Activated CD8-positive, alpha-beta memory T cell treated with anti-CD3 and anti-CD28 coated beads, Interleukin-2, amount 50 U/mL, for 24 hours (primary cell): ENCODE measurements at regions not wholly inside any gene's neighbourhood (a gene's known extent, or its start where the extent isn't known, plus 50 kb on each side); places are given as distances from the start of the nearest gene placed in this dataset.

ENCODE experiments used
- DNase-seq: peaks from one replicate; pipeline ENCODE4 v3.0.0-alpha.2; 2020; ENCODE audit errors: extremely low read depth

- DNase-seq: no peak
These were observed 165.4 kb upstream of the PPP2R3A start for GRCh38 chr3:135800071-135800549.

GRCh38 chr3:135801018-135801417 lies 164.5 kb upstream of the PPP2R3A start:
- no peak for DNase-seq

- DNase-seq: no peak
These were observed 163.4 kb upstream of the PPP2R3A start for GRCh38 chr3:135802171-135802570.

- DNase-seq: no peak
These were observed 162.4 kb upstream of the PPP2R3A start for GRCh38 chr3:135803028-135803692.

GRCh38 chr3:135805752-135806151 lies 159.8 kb upstream of the PPP2R3A start:
- DNase-seq: no peak

- DNase-seq: no peak
These were observed 159.2 kb upstream of the PPP2R3A start for GRCh38 chr3:135806317-135806716.

- no peak for DNase-seq
These were observed 157.6 kb upstream of the PPP2R3A start for GRCh38 chr3:135807879-135808278.

- DNase-seq: no peak
These were observed 156.4 kb upstream of the PPP2R3A start for GRCh38 chr3:135809021-135809634.

- no peak for DNase-seq
These were observed 153.9 kb upstream of the PPP2R3A start for GRCh38 chr3:135811651-135812050.

- DNase-seq: no peak
These were observed 153.5 kb upstream of the PPP2R3A start for GRCh38 chr3:135812057-135812456.

GRCh38 chr3:135834465-135834864 lies 131.1 kb upstream of the PPP2R3A start:
- DNase-seq: no peak

GRCh38 chr3:135837977-135838631 lies 127.4 kb upstream of the PPP2R3A start:
- no peak for DNase-seq

GRCh38 chr3:135840436-135840835 lies 125.1 kb upstream of the PPP2R3A start:
- DNase-seq: no peak

- no peak for DNase-seq
These were observed 121.1 kb upstream of the PPP2R3A start for GRCh38 chr3:135844386-135844785.

- no peak for DNase-seq
These were observed 117.5 kb upstream of the PPP2R3A start for GRCh38 chr3:135848051-135848450.

- no peak for DNase-seq
These were observed 115.7 kb upstream of the PPP2R3A start for GRCh38 chr3:135849827-135850226.

GRCh38 chr3:135851201-135852081 lies 114.1 kb upstream of the PPP2R3A start:
- peak; percentile 0 for DNase-seq

- no peak for DNase-seq
These were observed 111.5 kb upstream of the PPP2R3A start for GRCh38 chr3:135853981-135854380.

GRCh38 chr3:135860761-135861160 lies 104.8 kb upstream of the PPP2R3A start:
- DNase-seq: no peak

GRCh38 chr3:135862361-135862760 lies 103.2 kb upstream of the PPP2R3A start:
- DNase-seq: no peak

- DNase-seq: no peak
These were observed 101.5 kb upstream of the PPP2R3A start for GRCh38 chr3:135864060-135864459.

GRCh38 chr3:135865085-135865484 lies 100.4 kb upstream of the PPP2R3A start:
- DNase-seq: no peak
